ENCODE measurements at regions not wholly inside any gene's neighbourhood (a gene's known extent, or its start where the extent isn't known, plus 50 kb on each side); places are given as distances from the start of the nearest gene placed in this dataset.

DNA sequence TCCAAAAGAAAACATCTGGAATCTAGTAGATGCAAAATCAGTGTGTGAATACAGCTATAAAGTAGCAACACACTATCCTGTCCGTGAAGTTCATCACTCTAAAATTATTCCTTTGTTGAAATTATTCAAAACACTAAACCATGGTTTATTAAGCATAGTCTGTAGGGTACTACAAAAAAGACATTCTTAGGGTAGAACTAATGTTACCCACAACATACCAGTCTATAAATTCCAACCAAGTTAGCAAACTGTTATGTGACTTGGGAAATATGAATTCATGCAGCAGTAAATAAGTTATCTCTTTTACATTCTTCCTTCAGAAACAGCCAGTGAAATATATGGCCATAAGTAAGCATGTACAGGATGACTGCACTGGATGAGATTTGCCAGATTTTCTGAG is 580.3 kb upstream of the ADGRB3 start:
- Histone ChIP-seq H3K27ac (ENCODE audit: low read depth in 1 of 2, low read length in 2 of 2) (no peak overlapping the region), H3K9me3 (ENCODE audit: control insufficient read depth in 1 of 2, insufficient read depth in 1 of 2, low read length in 2 of 2) (no peaks in the 10 kb centered on the region), H3K36me3 (ENCODE audit: insufficient read depth, low read length) (no peaks in the 10 kb centered on the region), H3K4me1 (ENCODE audit: insufficient read depth, low read length) (no peaks in the 10 kb centered on the region), H3K4me3 (ENCODE audit: low read length) (no peak overlapping the region), H3K27me3 (ENCODE audit: control insufficient read depth in 1 of 2, insufficient read depth in 2 of 2, low read length in 2 of 2) (no peaks in the 10 kb centered on the region)
- POLR2A ChIA-PET, result no interaction called here
- CTCF ChIA-PET, result no interaction called here
- H3K4me1 Mint-ChIP-seq (ENCODE audit: low read depth), result no peaks in the 10 kb centered on the region
- ATAC-seq (ENCODE audit: poor library complexity) (no peak), DNase-seq (no peak)
- TF ChIP-seq, protein P1, sequence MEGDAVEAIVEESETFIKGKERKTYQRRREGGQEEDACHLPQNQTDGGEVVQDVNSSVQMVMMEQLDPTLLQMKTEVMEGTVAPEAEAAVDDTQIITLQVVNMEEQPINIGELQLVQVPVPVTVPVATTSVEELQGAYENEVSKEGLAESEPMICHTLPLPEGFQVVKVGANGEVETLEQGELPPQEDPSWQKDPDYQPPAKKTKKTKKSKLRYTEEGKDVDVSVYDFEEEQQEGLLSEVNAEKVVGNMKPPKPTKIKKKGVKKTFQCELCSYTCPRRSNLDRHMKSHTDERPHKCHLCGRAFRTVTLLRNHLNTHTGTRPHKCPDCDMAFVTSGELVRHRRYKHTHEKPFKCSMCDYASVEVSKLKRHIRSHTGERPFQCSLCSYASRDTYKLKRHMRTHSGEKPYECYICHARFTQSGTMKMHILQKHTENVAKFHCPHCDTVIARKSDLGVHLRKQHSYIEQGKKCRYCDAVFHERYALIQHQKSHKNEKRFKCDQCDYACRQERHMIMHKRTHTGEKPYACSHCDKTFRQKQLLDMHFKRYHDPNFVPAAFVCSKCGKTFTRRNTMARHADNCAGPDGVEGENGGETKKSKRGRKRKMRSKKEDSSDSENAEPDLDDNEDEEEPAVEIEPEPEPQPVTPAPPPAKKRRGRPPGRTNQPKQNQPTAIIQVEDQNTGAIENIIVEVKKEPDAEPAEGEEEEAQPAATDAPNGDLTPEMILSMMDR (IDR thresholded peaks at IDR 0.05), result no peak
- H3K4me3 Mint-ChIP-seq, result no peak overlapping the region
- no peaks in the 10 kb centered on the region for H3K36me3 Mint-ChIP-seq (ENCODE audit: low read depth)
- intact Hi-C loops (cut with DNase I, micrococcal nuclease), result no loop called here
- H3K27ac Mint-ChIP-seq, result no peak overlapping the region
- H3K9me3 Mint-ChIP-seq, result peaks cover 8% of the 10 kb centered on the region
- H3K27me3 Mint-ChIP-seq, result no peaks in the 10 kb centered on the region

DNA sequence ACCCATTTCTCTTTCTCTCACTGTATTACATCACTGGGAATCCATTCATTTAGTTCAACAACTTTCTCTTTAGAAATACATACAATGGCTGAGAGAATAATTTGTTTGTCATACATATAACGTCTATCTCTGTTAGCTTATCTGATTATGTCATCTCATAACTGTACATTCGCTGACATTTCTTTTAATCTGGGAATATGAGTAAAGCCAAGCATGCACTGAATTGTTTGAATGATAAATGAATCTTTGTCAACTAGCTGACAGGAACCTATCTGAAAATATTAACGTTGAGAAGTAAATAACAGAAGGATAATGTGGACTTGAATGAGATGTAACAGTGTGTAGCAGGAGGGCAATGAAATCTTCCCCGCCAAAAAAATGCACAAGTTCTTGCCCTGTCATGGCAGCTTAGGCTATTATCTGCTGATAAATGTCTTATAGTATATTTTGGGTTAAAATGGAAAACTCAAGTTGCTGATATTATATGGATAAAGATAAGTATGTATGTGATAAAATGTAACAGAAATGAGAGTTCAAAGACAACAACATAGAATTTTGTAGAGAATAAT is 581.2 kb upstream of the ADGRB3 start:
- H3K36me3 ChIP-seq (ENCODE audit: insufficient read depth, low read length), result no peaks in the 10 kb centered on the region
- DNase-seq (no peak), ATAC-seq (ENCODE audit: poor library complexity) (no peak)
- no peaks in the 10 kb centered on the region for H3K36me3 Mint-ChIP-seq (ENCODE audit: low read depth)
- intact Hi-C loops (cut with DNase I, micrococcal nuclease), result no loop called here
- no peak overlapping the region for H3K27ac ChIP-seq (ENCODE audit: low read depth in 1 of 2, low read length in 2 of 2)
- H3K9me3 Mint-ChIP-seq, result peaks cover 8% of the 10 kb centered on the region
- no peaks in the 10 kb centered on the region for H3K27me3 ChIP-seq (ENCODE audit: control insufficient read depth in 1 of 2, insufficient read depth in 2 of 2, low read length in 2 of 2)
- TF ChIP-seq, protein P1 (IDR thresholded peaks at IDR 0.05), result no peak
- H3K4me3 Mint-ChIP-seq, result no peak overlapping the region
- H3K4me1 Mint-ChIP-seq (ENCODE audit: low read depth), result no peaks in the 10 kb centered on the region
- no peaks in the 10 kb centered on the region for H3K27me3 Mint-ChIP-seq
- ChIA-PET POLR2A (no interaction called here), CTCF (no interaction called here)
- no peak overlapping the region for H3K27ac Mint-ChIP-seq
- no peak overlapping the region for H3K4me3 ChIP-seq (ENCODE audit: low read length)
- H3K4me1 ChIP-seq (ENCODE audit: insufficient read depth, low read length), result no peaks in the 10 kb centered on the region
- H3K9me3 ChIP-seq (ENCODE audit: control insufficient read depth in 1 of 2, insufficient read depth in 1 of 2, low read length in 2 of 2), result no peaks in the 10 kb centered on the region

DNA sequence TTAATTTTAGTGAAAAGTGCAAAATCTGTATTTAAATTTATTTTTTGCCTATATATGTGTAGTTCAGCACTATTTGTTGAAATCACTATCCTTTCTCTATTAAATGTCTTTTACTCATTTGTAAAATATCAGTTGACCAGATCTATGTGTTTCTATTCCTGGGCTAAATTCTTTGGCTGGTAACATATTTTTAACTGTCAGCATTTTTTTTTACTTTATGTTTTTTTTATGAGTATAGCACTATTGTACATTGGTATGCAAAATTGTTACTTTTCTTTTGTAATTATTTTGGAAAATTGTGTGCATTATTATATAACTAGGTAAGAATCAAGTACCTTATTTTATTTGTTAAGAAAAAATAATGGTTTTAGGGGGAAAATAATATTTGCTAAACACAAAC is 582.8 kb upstream of the ADGRB3 start:
- intact Hi-C loops (cut with DNase I, micrococcal nuclease), result no loop called here
- Histone ChIP-seq H3K9me3 (ENCODE audit: control insufficient read depth in 1 of 2, insufficient read depth in 1 of 2, low read length in 2 of 2) (no peaks in the 10 kb centered on the region), H3K4me1 (ENCODE audit: insufficient read depth, low read length) (no peaks in the 10 kb centered on the region), H3K27me3 (ENCODE audit: control insufficient read depth in 1 of 2, insufficient read depth in 2 of 2, low read length in 2 of 2) (no peaks in the 10 kb centered on the region), H3K36me3 (ENCODE audit: insufficient read depth, low read length) (no peaks in the 10 kb centered on the region), H3K27ac (ENCODE audit: low read depth in 1 of 2, low read length in 2 of 2) (no peak overlapping the region), H3K4me3 (ENCODE audit: low read length) (no peak overlapping the region)
- Mint-ChIP-seq H3K27me3 (no peaks in the 10 kb centered on the region), H3K4me3 (no peak overlapping the region), H3K27ac (no peak overlapping the region), H3K36me3 (ENCODE audit: low read depth) (no peaks in the 10 kb centered on the region), H3K9me3 (peaks cover 4% of the 10 kb centered on the region), H3K4me1 (ENCODE audit: low read depth) (no peaks in the 10 kb centered on the region)
- TF ChIP-seq, protein P1 (IDR thresholded peaks at IDR 0.05), result no peak
- DNase-seq (no peak), ATAC-seq (ENCODE audit: poor library complexity) (no peak)
- CTCF ChIA-PET, result no interaction called here
- POLR2A ChIA-PET, result no interaction called here
